GM12872 (cell line): ENCODE measurements at regions not wholly inside any gene's neighbourhood (a gene's known extent, or its start where the extent isn't known, plus 50 kb on each side); places are given as distances from the start of the nearest gene placed in this dataset.

Source experiments
- TF ChIP-seq, protein P1 (sequence below): IDR thresholded peaks from 3 replicates; pipeline ENCODE4 v1.5.1; 2011; ENCODE audit warnings: low read depth, mild to moderate bottlenecking, low read length, moderate library complexity; ENCODE audit not compliant: insufficient read depth

GRCh38 chr7:42468471-42468870, 231.5 kb upstream of the GLI3 start:
- TF ChIP-seq, protein P1, sequence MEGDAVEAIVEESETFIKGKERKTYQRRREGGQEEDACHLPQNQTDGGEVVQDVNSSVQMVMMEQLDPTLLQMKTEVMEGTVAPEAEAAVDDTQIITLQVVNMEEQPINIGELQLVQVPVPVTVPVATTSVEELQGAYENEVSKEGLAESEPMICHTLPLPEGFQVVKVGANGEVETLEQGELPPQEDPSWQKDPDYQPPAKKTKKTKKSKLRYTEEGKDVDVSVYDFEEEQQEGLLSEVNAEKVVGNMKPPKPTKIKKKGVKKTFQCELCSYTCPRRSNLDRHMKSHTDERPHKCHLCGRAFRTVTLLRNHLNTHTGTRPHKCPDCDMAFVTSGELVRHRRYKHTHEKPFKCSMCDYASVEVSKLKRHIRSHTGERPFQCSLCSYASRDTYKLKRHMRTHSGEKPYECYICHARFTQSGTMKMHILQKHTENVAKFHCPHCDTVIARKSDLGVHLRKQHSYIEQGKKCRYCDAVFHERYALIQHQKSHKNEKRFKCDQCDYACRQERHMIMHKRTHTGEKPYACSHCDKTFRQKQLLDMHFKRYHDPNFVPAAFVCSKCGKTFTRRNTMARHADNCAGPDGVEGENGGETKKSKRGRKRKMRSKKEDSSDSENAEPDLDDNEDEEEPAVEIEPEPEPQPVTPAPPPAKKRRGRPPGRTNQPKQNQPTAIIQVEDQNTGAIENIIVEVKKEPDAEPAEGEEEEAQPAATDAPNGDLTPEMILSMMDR, result no peak

DNA sequence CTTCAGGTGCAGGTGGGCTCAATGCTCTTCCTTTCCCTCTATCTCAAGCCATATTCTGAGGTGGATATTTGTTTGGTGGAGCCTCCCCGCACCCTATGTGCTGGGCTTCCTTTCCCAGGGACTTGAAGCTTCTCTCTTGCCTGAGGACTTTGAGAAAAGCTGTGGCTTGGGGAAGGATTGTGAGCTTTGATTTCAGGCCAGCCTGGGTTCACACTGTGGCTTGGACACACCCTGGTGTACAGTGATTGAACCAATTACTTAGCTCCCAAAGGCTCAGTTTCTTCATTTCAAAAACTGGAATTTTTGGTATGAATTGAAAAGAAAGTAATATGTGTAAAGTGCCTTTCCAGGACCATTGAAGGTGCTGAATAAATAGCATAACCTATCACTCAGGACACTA, 224.5 kb upstream of the GLI3 start:
- TF ChIP-seq, protein P1, result no peak

- TF ChIP-seq, protein P1, result no peak
Observed at GRCh38 chr7:42460933-42461332, 223.9 kb upstream of the GLI3 start.

GRCh38 chr7:42460148-42460547, 223.1 kb upstream of the GLI3 start:
- TF ChIP-seq, protein P1, result no peak

- TF ChIP-seq, protein P1, result no peak
Observed at GRCh38 chr7:42457663-42458062, 220.7 kb upstream of the GLI3 start.

- TF ChIP-seq, protein P1, result no peak
Observed at GRCh38 chr7:42456756-42457276, 219.8 kb upstream of the GLI3 start.

- TF ChIP-seq, protein P1, result no peak
Observed at GRCh38 chr7:42456267-42456666, 219.3 kb upstream of the GLI3 start.
